GM21723 (cell line): ENCODE measurements at regions not wholly inside any gene's neighbourhood (a gene's known extent, or its start where the extent isn't known, plus 50 kb on each side); places are given as distances from the start of the nearest gene placed in this dataset.
A peak's percentile ranks its signal among the peaks of the same experiment; 100 is the strongest.
"Not testable (repeated sequence)": the region's sequence is repeated elsewhere in the genome, so short reads cannot be mapped to it uniquely, and the experiment has no call there.

ENCODE experiments used
- ATAC-seq: cut with Tn5 transposase; IDR thresholded peaks from one replicate; pipeline ENCODE4 v1.9.1; 2021; ENCODE audit warnings: mild to moderate bottlenecking, moderate library complexity; ENCODE audit not compliant: unreplicated experiment

GRCh38 chr2:195471163-195471562 is 185.9 kb upstream of the SLC39A10 start:
- peak; percentile 44 for ATAC-seq

- ATAC-seq: peak; percentile 47
Observed at GRCh38 chr2:195470622-195471021, 186.4 kb upstream of the SLC39A10 start.

- ATAC-seq: peak; percentile 78
Observed at GRCh38 chr2:195468771-195469170, 188.3 kb upstream of the SLC39A10 start.

DNA sequence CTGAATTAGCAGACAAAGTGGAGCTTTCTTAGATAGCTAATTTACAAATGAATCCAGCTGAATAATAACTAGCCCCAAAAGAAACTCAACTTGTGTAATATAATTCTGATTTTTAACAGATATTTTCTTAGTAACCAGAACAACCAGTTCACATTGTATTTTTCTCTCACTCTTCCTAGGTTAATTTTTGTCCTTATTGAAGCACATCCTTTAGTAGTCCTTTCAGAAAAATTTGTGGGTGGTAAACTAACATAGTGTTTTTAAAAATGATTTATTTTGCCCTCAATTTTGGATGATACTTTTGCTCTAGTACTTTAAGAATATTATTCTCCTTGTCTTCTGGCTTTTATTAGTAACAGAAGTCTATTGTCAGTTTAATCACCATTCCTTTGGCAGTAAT is 190.6 kb upstream of the SLC39A10 start:
- no peak for ATAC-seq

GRCh38 chr2:195461010-195461409 is 196.0 kb upstream of the SLC39A10 start:
- no peak for ATAC-seq

- no peak for ATAC-seq
Observed at GRCh38 chr2:195458936-195459335, 198.1 kb upstream of the SLC39A10 start.

DNA sequence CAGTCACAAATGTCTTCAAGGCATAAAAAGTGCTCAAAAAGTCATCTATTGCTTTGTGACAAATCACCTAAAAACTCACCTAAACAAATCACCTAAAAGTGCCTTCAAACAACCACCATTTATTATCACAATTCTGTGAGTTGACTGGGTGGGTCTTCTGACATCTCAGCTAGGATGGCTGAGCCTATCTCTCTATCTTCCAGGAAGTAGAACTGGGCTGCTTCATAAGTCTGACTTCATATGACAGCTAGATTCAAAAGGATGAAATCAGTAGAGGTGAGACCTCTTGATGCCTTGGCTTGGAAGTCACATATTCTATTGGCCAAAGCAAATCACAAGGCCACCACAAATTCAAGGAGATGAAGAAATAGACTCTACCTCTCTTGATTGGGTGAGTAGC is 199.2 kb upstream of the SLC39A10 start:
- no peak for ATAC-seq

GRCh38 chr2:195456771-195457170 is 200.3 kb upstream of the SLC39A10 start:
- ATAC-seq: no peak

GRCh38 chr2:195451160-195451559 is 205.9 kb upstream of the SLC39A10 start:
- no peak for ATAC-seq

DNA sequence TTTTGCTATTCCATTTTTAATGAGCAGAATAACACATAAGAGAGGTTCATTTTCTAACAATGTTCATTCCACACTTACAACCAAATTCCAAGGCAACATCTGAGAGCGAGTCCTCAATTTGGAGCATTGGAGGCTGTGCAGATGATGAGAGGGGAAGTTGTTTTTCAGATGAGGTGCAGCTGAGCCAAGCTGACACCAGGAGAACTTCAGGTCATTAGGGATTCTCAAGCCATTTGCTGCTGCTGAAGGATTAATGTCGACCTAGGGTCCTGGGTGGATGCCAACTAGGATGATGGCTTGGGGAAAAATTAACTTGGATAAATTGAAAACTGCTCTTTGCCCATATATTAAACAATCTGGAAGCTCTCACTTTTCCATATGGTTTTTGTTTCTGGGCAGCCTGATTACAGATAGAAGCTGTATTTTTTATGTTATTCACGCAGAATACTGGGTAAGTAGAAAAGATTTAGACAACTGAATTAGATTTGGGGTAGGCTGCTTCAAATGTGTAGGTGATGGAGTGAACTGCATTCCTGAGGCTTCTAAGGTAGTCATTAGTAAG is 206.4 kb upstream of the SLC39A10 start:
- ATAC-seq: no peak

DNA sequence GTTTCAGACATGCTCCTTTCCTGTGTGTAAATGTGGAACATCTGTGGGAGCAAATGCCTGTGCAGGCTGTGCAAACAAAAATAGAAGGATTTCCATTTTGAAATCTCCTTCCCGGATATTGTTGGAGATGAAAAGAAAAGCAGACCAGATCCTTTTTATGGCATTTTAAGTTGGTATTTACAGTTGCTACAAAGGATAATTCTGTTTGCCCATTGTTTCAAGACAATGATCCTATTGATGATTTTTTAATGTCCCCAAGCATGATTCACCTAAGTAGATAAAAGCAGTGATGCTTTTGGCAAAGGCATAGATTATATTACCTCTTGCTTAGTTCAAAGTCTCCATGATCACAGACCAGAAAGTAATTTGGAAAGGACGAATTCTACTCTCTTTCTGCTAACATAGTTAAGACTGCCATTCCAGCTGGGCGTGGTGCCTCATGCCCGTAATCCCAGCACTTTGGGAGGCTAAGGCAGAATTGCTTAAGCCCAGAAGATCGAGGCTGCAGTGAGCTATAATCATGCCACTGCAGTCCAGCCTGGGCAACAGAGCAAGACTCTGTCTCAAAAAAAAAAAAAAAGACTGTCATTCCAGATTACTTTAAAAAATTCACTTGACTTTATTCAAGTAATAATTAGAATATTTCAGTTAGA is 209.6 kb upstream of the SLC39A10 start:
- ATAC-seq: no peak

- ATAC-seq: no peak
Observed at GRCh38 chr2:195445639-195446038, 211.4 kb upstream of the SLC39A10 start.

DNA sequence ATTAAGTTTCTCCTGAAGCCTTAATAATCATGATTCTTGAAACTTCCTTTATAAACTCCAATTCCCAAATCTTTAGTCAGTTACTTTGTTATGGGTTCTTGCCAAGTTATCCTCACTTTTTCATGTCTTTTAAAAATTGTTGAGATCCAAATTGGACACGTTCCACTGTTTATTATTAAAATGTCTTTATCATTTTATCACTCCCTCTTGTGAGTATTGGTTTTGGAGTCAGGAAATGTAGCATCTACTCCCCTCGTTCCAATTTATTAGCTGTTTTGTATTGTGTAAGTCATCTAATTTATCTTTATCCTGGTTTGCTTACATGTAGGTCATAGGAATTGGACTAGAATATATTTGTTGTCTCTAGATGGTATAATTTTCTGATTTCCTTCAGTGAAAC is 213.1 kb upstream of the SLC39A10 start:
- no peak for ATAC-seq

- ATAC-seq: no peak
Observed at GRCh38 chr2:195442458-195443175, 214.4 kb upstream of the SLC39A10 start.

DNA sequence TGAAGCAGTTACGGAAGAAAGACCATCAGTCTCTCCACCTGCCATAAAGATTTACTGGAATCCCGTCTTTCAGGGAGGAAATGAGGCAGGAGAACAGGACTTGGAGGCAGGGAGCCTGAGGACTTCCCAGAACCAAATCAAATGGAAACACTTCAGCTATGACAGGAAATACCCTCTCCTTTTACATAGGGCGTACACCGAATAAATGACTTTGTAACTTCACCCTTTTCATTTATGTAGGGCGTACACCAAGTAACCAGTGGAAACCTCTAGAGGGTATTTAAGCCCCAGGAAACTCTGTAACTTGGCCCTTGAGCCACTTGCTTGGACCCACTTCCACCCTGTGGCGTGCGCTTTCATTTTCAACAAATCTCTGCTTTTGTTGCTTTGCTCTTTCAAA is 218.3 kb upstream of the SLC39A10 start:
- ATAC-seq: no peak

GRCh38 chr2:195437521-195437920 is 219.5 kb upstream of the SLC39A10 start:
- ATAC-seq: no peak

DNA sequence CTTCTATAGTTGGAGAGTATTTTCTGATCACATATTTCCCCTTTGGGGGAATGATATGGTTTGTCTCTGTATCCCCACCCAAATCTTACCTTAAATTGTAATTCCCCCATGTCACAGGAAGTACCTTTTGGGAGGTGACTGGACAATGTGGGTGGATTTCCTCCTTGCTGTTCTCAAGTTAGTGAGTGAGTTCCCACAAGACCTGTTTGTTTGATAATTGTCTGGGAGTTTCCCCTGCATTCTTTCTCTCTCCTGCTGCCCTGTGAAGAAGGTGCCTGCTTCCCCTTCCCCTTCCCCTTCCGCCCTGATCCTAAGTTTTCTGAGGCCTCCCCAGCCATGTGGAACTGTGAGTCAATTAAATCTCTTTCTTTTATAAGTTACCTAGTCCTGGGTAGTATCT is 222.7 kb upstream of the SLC39A10 start:
- ATAC-seq: no peak

- not testable (repeated sequence) for ATAC-seq
Observed at GRCh38 chr2:195433729-195434128, 223.3 kb upstream of the SLC39A10 start.

- ATAC-seq: no peak
Observed at GRCh38 chr2:195428673-195429072, 228.4 kb upstream of the SLC39A10 start.

GRCh38 chr2:195425328-195425727 is 231.7 kb upstream of the SLC39A10 start:
- no peak for ATAC-seq

DNA sequence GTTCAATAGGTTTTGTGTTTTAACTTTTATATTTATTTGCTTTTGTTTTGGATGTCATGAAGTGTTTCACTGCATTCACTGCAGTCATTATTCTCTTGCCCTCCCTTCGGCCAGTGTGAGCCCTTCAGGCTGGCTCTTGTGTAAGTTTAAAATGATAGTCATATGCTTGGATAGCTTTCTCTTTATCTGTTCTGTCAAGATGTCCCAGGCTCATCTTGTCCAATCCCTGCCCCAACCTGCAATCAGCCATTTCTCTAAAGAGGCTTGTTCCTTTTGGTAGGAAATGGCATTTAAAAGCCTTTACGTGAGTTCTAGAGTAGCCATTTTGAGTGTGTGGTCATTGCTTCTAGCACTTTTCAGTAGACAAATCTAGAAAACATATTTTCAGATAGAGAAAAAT is 238.0 kb upstream of the SLC39A10 start:
- no peak for ATAC-seq

DNA sequence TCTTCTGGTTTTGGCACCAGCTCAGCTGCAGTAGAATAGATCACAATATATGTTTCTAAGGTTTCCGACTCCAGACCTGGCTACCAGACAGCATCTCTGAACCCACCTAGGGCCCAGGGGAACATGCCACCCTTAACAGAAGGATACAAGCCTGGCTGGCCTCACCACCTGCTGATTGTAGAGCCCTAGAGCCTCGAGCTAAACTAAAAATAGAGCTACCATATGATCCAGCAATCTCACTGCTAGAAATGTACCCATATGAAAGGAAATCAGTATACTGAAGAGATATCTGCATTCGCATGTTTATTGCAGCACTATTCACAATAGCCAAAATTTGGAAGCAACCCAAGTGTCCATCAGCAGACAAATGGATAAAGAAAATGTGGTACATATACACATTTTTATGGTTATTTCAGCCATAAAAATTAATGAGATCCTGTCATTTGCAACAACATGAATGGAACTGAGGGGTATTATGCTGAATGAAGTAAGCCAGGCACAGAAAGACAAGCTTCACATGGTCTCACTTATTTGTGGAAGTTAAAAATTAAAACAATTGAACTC is 242.4 kb upstream of the SLC39A10 start:
- no peak for ATAC-seq
